ENCODE measurements at regions not wholly inside any gene's neighbourhood (a gene's known extent, or its start where the extent isn't known, plus 50 kb on each side); places are given as distances from the start of the nearest gene placed in this dataset.
A peak's percentile ranks its signal among the peaks of the same experiment; 100 is the strongest.

GRCh38 chr13:90689111-90689510 is 658.4 kb upstream of the MIR17HG start:
- ATAC-seq = no peak
- 92% methylated on average over 3 of the region's 3 CpGs for WGBS, 2 donors (ENCODE audit: low coverage in 1 of 2)
- no peak for TF ChIP-seq POLR2A (IDR thresholded peaks at IDR 0.05)
- TF ChIP-seq, protein P1, sequence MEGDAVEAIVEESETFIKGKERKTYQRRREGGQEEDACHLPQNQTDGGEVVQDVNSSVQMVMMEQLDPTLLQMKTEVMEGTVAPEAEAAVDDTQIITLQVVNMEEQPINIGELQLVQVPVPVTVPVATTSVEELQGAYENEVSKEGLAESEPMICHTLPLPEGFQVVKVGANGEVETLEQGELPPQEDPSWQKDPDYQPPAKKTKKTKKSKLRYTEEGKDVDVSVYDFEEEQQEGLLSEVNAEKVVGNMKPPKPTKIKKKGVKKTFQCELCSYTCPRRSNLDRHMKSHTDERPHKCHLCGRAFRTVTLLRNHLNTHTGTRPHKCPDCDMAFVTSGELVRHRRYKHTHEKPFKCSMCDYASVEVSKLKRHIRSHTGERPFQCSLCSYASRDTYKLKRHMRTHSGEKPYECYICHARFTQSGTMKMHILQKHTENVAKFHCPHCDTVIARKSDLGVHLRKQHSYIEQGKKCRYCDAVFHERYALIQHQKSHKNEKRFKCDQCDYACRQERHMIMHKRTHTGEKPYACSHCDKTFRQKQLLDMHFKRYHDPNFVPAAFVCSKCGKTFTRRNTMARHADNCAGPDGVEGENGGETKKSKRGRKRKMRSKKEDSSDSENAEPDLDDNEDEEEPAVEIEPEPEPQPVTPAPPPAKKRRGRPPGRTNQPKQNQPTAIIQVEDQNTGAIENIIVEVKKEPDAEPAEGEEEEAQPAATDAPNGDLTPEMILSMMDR (IDR thresholded peaks at IDR 0.05) = no peak
- TF ChIP-seq EP300 (IDR thresholded peaks at IDR 0.05) = no peak
- TF ChIP-seq POLR2AphosphoS5 (IDR thresholded peaks at IDR 0.05) = no peak
- H3K27me3 ChIP-seq = no peaks in the 10 kb centered on the region
- no peak overlapping the region for H3K4me3 ChIP-seq
- H3K9me3 ChIP-seq = no peaks in the 10 kb centered on the region
- no peak overlapping the region for H3K27ac ChIP-seq
- no peaks in the 10 kb centered on the region for H3K36me3 ChIP-seq
- no peaks in the 10 kb centered on the region for H3K4me1 ChIP-seq

DNA sequence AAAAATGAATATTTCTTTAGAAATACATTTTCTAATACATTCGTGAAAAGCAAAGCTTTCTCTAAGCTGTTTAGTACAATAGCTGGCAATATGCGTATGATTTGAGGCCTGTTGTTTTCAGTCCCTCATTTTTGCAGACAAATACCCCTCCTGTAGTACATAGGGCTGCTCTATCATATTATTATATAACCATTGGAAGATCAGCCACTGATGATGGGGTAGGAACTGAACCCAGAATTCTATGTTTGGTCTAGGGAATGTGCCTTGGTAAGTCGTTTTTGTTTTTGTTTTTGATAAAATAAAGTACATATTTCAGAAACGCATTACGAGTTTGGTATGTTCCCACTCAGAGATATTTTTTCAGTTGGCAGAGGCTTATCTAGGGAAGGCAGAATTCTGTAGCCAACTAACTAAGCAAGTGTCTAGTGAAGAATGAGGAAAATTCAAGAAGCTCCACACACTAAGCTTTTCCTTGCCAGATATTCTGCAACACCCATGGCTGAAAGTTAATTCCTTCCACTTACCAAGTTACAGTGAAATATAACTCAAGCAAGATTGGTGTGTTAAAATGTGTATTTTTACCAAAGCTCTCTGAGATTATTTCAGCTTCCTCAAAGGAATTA is 656.9 kb upstream of the MIR17HG start:
- WGBS, 2 donors (ENCODE audit: low coverage in 1 of 2) = 43 to 59% methylated on average over 5 of the region's 5 CpGs
- no peaks in the 10 kb centered on the region for H3K9me3 ChIP-seq
- H3K4me1 ChIP-seq = no peaks in the 10 kb centered on the region
- H3K4me3 ChIP-seq = no peak overlapping the region
- peak; percentile 73 for ATAC-seq
- TF ChIP-seq POLR2A (IDR thresholded peaks at IDR 0.05) (no peak), EP300 (IDR thresholded peaks at IDR 0.05) (no peak), POLR2AphosphoS5 (IDR thresholded peaks at IDR 0.05) (no peak)
- TF ChIP-seq, protein P1 (IDR thresholded peaks at IDR 0.05) = no peak
- H3K27me3 ChIP-seq = no peaks in the 10 kb centered on the region
- no peaks in the 10 kb centered on the region for H3K36me3 ChIP-seq
- no peak overlapping the region for H3K27ac ChIP-seq

GRCh38 chr13:90696254-90696653 is 651.2 kb upstream of the MIR17HG start:
- Histone ChIP-seq H3K4me1 (no peaks in the 10 kb centered on the region), H3K9me3 (no peaks in the 10 kb centered on the region), H3K4me3 (no peak overlapping the region), H3K27ac (no peak overlapping the region), H3K27me3 (no peaks in the 10 kb centered on the region), H3K36me3 (no peaks in the 10 kb centered on the region)
- WGBS, 2 donors (ENCODE audit: low coverage in 1 of 2) = 83 to 86% methylated on average over 1 of the region's 1 CpG
- no peak for ATAC-seq
- TF ChIP-seq POLR2A (IDR thresholded peaks at IDR 0.05) (no peak), EP300 (IDR thresholded peaks at IDR 0.05) (no peak), POLR2AphosphoS5 (IDR thresholded peaks at IDR 0.05) (no peak)
- TF ChIP-seq, protein P1 (IDR thresholded peaks at IDR 0.05) = no peak

GRCh38 chr13:90696656-90697055 is 650.8 kb upstream of the MIR17HG start:
- no peaks in the 10 kb centered on the region for H3K36me3 ChIP-seq
- H3K27me3 ChIP-seq = no peaks in the 10 kb centered on the region
- H3K9me3 ChIP-seq = no peaks in the 10 kb centered on the region
- WGBS, 2 donors (ENCODE audit: low coverage in 1 of 2) = 75 to 93% methylated on average over 5 of the region's 5 CpGs
- H3K27ac ChIP-seq = no peak overlapping the region
- TF ChIP-seq, protein P1 (IDR thresholded peaks at IDR 0.05) = no peak
- no peak for TF ChIP-seq EP300 (IDR thresholded peaks at IDR 0.05)
- TF ChIP-seq POLR2AphosphoS5 (IDR thresholded peaks at IDR 0.05) = no peak
- TF ChIP-seq POLR2A (IDR thresholded peaks at IDR 0.05) = no peak
- no peak for ATAC-seq
- no peaks in the 10 kb centered on the region for H3K4me1 ChIP-seq
- no peak overlapping the region for H3K4me3 ChIP-seq

DNA sequence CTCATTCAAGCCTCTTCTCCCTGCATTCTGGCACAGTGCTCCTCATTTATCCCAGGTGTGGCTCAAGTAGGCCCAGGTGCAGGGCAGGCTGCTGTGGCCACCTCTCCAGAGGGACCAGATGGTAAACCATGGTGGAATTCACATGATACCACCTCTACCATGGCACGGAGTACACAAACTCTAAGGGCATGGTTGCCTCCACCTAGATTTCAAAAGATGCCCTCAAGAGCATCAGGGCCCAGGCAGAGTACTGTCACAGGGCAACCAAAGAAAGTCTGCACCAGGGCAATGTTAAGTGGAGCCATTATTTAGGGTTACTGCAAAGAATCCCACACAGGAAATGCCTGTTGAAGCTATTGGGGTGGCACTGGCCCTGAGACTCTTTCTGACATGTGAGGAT is 647.1 kb upstream of the MIR17HG start:
- no CpG with 5 or more reads among the region's 1 CpG for WGBS, 2 donors (ENCODE audit: low coverage in 1 of 2)
- Histone ChIP-seq H3K36me3 (no peaks in the 10 kb centered on the region), H3K4me3 (no peak overlapping the region), H3K9me3 (peaks cover 0 to 3% (median 0%) of the 10 kb centered on the region in 3 donors), H3K27me3 (no peaks in the 10 kb centered on the region), H3K4me1 (no peaks in the 10 kb centered on the region), H3K27ac (no peak overlapping the region)
- no peak for ATAC-seq
- TF ChIP-seq, protein P1 (IDR thresholded peaks at IDR 0.05) = no peak
- TF ChIP-seq POLR2A (IDR thresholded peaks at IDR 0.05) = no peak
- TF ChIP-seq POLR2AphosphoS5 (IDR thresholded peaks at IDR 0.05) = no peak
- TF ChIP-seq EP300 (IDR thresholded peaks at IDR 0.05) = no peak

Data from gastroesophageal sphincter (tissue), 4 donors.